Fibroblast of mammary gland (primary cell): ENCODE measurements at regions not wholly inside any gene's neighbourhood (a gene's known extent, or its start where the extent isn't known, plus 50 kb on each side); places are given as distances from the start of the nearest gene placed in this dataset.
"Not testable (repeated sequence)": the region's sequence is repeated elsewhere in the genome, so short reads cannot be mapped to it uniquely, and the experiment has no call there.

Source experiments
- DNase-seq: peaks from one replicate; pipeline ENCODE4 v3.0.0-alpha.2; 2010; ENCODE audit warnings: low read depth
- H3K4me3 ChIP-seq: 2 replicates; pipeline ENCODE4 v1.5.1; 2011; ENCODE audit warnings: low read depth, mild to moderate bottlenecking, low read length, moderate library complexity; ENCODE audit not compliant: control insufficient read depth
- CTCF ChIP-seq: conservative IDR thresholded peaks from 2 replicates; pipeline ENCODE4 v1.5.1; 2011; ENCODE audit warnings: low read depth, low read length, inconsistent platforms; ENCODE audit not compliant: control insufficient read depth, insufficient read depth

- no peak for TF ChIP-seq CTCF
- DNase-seq: no peak
- H3K4me3 ChIP-seq: no peak overlapping the region
These were observed 639.5 kb downstream of the NR2F2 start for GRCh38 chr15:96969732-96970710.

- H3K4me3 ChIP-seq: no peak overlapping the region
- TF ChIP-seq CTCF: no peak
- DNase-seq: no peak
These were observed 641.7 kb downstream of the NR2F2 start for GRCh38 chr15:96972201-96972600.

GRCh38 chr15:96974761-96975160 lies 644.3 kb downstream of the NR2F2 start:
- H3K4me3 ChIP-seq: no peak overlapping the region
- no peak for TF ChIP-seq CTCF
- DNase-seq: peak; percentile 1

- H3K4me3 ChIP-seq: no peak overlapping the region
- TF ChIP-seq CTCF: no peak
- no peak for DNase-seq
These were observed 647.4 kb downstream of the NR2F2 start for GRCh38 chr15:96977886-96978285.

- H3K4me3 ChIP-seq: no peak overlapping the region
- TF ChIP-seq CTCF: no peak
- no peak for DNase-seq
These were observed 648.5 kb downstream of the NR2F2 start for GRCh38 chr15:96978937-96979473.

- DNase-seq, H3K4me3 ChIP-seq: not testable (repeated sequence)
These were observed 653.7 kb downstream of the NR2F2 start for GRCh38 chr15:96984121-96984671.

- no peak overlapping the region for H3K4me3 ChIP-seq
- DNase-seq: no peak
- TF ChIP-seq CTCF: no peak
These were observed 662.3 kb downstream of the NR2F2 start for GRCh38 chr15:96992817-96993216.
